Endothelial cell of umbilical vein (primary cell): ENCODE measurements at regions not wholly inside any gene's neighbourhood (a gene's known extent, or its start where the extent isn't known, plus 50 kb on each side); places are given as distances from the start of the nearest gene placed in this dataset.

Experiments
- CTCF ChIP-seq, 2 donors: IDR thresholded peaks; 1 replicate in 1 of 2; 2 replicates in 1 of 2; pipeline ENCODE4 v1.5.1; 2011; ENCODE audit warnings: low read length in 2 of 2, mild to moderate bottlenecking in 2 of 2, moderate library complexity in 2 of 2, control low read depth in 1 of 2, inconsistent platforms in 1 of 2, low read depth in 1 of 2; ENCODE audit not compliant: insufficient read depth in 1 of 2; ENCODE audit errors: extremely low read depth in 1 of 2
- GATA2 ChIP-seq: IDR thresholded peaks from 2 replicates; pipeline ENCODE4 v1.7.0; 2011; ENCODE audit warnings: low read depth, mild to moderate bottlenecking, moderate library complexity, mixed read lengths, low read length; ENCODE audit not compliant: insufficient read length, insufficient read depth
- JUN ChIP-seq: IDR thresholded peaks from 2 replicates; pipeline ENCODE4 v1.6.1; 2011; ENCODE audit warnings: borderline replicate concordance, low read depth; ENCODE audit not compliant: insufficient read length, insufficient read depth
- MYC ChIP-seq: IDR thresholded peaks from one replicate; pipeline ENCODE4 v1.6.1; 2011; ENCODE audit warnings: mild to moderate bottlenecking, low read depth, low read length
- POLR2A ChIP-seq: IDR thresholded peaks from 2 replicates; pipeline ENCODE4 v1.6.1; 2012; ENCODE audit warnings: low read depth, mild to moderate bottlenecking, control low read depth, low read length
- POLR2AphosphoS5 ChIP-seq: IDR thresholded peaks from 2 replicates; pipeline ENCODE4 v1.6.1; 2012; ENCODE audit warnings: low read depth, mild to moderate bottlenecking, control low read depth, low read length, moderate library complexity; ENCODE audit not compliant: insufficient read depth
- TF ChIP-seq, protein P1 (sequence below): IDR thresholded peaks from 2 replicates; pipeline ENCODE4 v1.6.1; 2011; ENCODE audit not compliant: insufficient read depth, insufficient read length

DNA sequence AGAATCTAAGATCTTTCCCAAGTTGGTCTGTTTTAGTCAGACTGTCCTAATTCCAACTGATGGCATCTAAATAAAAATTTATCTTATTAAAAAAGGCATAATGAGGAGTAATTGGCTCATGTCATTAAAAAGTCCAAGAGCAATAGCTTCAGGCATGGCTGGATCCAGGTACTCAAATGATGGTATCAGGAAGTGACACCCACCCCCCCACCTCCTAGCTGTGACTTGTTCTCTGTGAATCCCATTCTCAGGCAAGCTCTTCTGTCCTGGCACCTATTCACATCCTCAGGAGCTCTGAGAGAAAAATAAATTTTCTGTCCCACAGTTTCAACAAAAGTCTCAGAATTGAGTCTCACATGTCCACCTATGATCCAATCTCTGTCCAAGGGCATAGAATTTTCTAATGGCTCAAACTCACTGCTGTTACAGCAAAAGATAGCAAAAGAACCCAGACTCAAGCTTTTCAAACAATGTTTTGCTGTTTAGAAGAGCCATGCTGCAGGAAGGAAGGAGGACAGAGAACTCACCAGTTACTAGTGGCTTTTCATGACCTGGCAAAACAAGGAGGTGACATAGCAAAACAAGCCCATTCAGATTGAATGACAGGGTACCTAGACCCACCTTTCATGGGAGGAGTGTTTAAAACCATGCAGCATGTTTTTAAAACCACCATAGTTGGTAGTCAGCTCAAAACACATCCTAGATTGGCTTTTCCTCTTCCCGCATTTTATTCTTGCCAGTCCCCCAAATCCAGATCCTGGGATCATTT lies 496.1 kb downstream of the PREX1 start:
- no peak for TF ChIP-seq CTCF (IDR thresholded peaks at IDR 0.05; ENCODE audit: extremely low read depth in 1 of 2, insufficient read depth in 1 of 2, low read depth in 1 of 2, low read length in 2 of 2)
- no peak for TF ChIP-seq MYC
- TF ChIP-seq JUN, result no peak
- TF ChIP-seq POLR2AphosphoS5, result no peak
- TF ChIP-seq, protein P1, sequence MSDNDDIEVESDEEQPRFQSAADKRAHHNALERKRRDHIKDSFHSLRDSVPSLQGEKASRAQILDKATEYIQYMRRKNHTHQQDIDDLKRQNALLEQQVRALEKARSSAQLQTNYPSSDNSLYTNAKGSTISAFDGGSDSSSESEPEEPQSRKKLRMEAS, result no peak
- no peak for TF ChIP-seq GATA2
- no peak for TF ChIP-seq POLR2A
